Prostate gland (tissue), 2 donors: ENCODE measurements at regions not wholly inside any gene's neighbourhood (a gene's known extent, or its start where the extent isn't known, plus 50 kb on each side); places are given as distances from the start of the nearest gene placed in this dataset.

ENCODE experiments used
- DNase-seq: peaks from one replicate; pipeline ENCODE4 v3.0.0-alpha.2; 2019; ENCODE audit warnings: low spot score
- H3K27ac ChIP-seq, 2 donors: fragments of 200-600 bp; sonication (generic); 2 replicates each; pipeline ENCODE4 v1.5.1; 2017 to 2019
- H3K27me3 ChIP-seq: fragments of 200-600 bp; sonication (generic); replicated peaks from 2 replicates; pipeline ENCODE4 v1.5.1; 2019; ENCODE audit not compliant: insufficient read depth
- H3K36me3 ChIP-seq, 2 donors: fragments of 200-600 bp; sonication (generic); 1 replicate in 1 of 2; 2 replicates in 1 of 2; pipeline versions ENCODE4 v1.5.1 to v1.8.1; 2017 to 2019
- H3K4me1 ChIP-seq: fragments of 200-600 bp; sonication (generic); replicated peaks from 2 replicates; pipeline ENCODE4 v1.5.1; 2019
- H3K4me3 ChIP-seq, 2 donors: fragments of 200-600 bp; sonication (generic); 2 replicates each; pipeline ENCODE4 v1.5.1; 2017 to 2019
- H3K9me3 ChIP-seq: fragments of 200-600 bp; sonication (generic); 2 replicates; pipeline ENCODE4 v1.5.1; 2017
- POLR2A ChIP-seq: fragments of 450-650 bp; IDR thresholded peaks from one replicate; pipeline ENCODE4 v1.6.1; 2016; ENCODE audit warnings: antibody characterized with exemption, mild to moderate bottlenecking
- POLR2AphosphoS5 ChIP-seq: sonication (generic); formaldehyde crosslinking; IDR thresholded peaks from one replicate; pipeline ENCODE4 v1.6.1; 2017; ENCODE audit warnings: antibody characterized with exemption
- WGBS: methylation state at CpG from one replicate; pipeline ENCODE4 v1.1.5; 2018; 5-methylcytosine and 5-hydroxymethylcytosine counted together
- intact Hi-C: fragments of 100-400 bp; cut with DNase I; formaldehyde crosslinking; loops from one replicate; pipeline ENCODE4 v1.14.2; 2022
- TF ChIP-seq, protein P1 (sequence below), 4 experiments: fragments of 200-600 bp in 2 of 4; fragments of 450-650 bp in 2 of 4; sonication (generic) in 2 of 4; IDR thresholded peaks; 1 replicate in 3 of 4; 2 replicates in 1 of 4; pipeline ENCODE4 v1.5.1; 2016 to 2019; ENCODE audit warnings: antibody characterized with exemption in 4 of 4, mild to moderate bottlenecking in 2 of 4, moderate library complexity in 2 of 4

DNA sequence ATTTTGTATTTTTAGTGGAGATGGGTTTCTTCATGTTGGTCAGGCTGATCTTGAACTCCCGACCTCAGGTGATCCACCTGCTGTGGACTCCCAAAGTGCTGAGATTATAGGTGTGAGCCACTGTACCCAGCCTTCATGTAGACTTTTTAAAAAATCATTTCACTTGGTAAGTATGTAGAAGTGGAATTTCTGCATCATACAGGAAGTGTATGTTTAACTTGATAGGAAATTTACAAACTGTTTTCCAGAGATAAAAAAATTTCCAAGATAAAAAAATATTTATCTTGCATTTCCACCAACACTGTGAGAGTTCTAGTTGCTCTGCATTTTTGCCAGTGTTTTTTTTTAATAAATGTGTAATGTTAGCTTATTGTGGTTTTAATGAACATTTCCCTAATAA is 155.8 kb downstream of the ZNF608 start:
- WGBS, result 94% methylated on average over 1 of the region's 1 CpG
- Histone ChIP-seq H3K27ac (no peak overlapping the region), H3K36me3 (no peaks in the 10 kb centered on the region), H3K9me3 (no peaks in the 10 kb centered on the region), H3K27me3 (no peaks in the 10 kb centered on the region), H3K4me3 (no peak overlapping the region), H3K4me1 (no peaks in the 10 kb centered on the region)
- intact Hi-C loops, result no loop called here
- TF ChIP-seq, protein P1, sequence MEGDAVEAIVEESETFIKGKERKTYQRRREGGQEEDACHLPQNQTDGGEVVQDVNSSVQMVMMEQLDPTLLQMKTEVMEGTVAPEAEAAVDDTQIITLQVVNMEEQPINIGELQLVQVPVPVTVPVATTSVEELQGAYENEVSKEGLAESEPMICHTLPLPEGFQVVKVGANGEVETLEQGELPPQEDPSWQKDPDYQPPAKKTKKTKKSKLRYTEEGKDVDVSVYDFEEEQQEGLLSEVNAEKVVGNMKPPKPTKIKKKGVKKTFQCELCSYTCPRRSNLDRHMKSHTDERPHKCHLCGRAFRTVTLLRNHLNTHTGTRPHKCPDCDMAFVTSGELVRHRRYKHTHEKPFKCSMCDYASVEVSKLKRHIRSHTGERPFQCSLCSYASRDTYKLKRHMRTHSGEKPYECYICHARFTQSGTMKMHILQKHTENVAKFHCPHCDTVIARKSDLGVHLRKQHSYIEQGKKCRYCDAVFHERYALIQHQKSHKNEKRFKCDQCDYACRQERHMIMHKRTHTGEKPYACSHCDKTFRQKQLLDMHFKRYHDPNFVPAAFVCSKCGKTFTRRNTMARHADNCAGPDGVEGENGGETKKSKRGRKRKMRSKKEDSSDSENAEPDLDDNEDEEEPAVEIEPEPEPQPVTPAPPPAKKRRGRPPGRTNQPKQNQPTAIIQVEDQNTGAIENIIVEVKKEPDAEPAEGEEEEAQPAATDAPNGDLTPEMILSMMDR (IDR thresholded peaks at IDR 0.05), result no peak
- TF ChIP-seq POLR2A, result no peak
- TF ChIP-seq POLR2AphosphoS5, result no peak
- DNase-seq, result no peak

DNA sequence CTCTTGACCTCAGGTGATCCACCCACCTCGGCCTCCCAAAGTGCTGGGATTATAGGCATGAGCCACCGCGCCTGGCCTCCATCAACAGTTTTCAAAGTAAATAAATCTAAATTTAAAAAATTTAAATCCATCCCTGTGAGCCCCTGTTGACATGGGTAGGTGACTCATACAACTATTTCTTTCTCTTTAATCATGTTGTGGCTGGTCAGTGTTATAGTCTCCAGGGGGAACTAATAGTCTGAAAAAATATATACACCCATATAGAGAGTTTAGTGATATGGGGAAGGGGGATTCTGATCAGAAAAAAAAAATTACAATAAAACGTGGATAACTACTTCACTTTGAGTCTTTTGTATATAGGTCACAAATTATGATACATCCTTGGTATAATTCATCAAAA is 159.2 kb downstream of the ZNF608 start:
- intact Hi-C loops, result no loop called here
- TF ChIP-seq POLR2AphosphoS5 (no peak), POLR2A (no peak)
- TF ChIP-seq, protein P1 (IDR thresholded peaks at IDR 0.05), result no peak
- no peaks in the 10 kb centered on the region for H3K9me3 ChIP-seq
- no peaks in the 10 kb centered on the region for H3K36me3 ChIP-seq
- H3K27me3 ChIP-seq, result no peaks in the 10 kb centered on the region
- DNase-seq, result no peak
- H3K27ac ChIP-seq, result no peak overlapping the region
- H3K4me1 ChIP-seq, result no peaks in the 10 kb centered on the region
- WGBS, result 92% methylated on average over 4 of the region's 4 CpGs
- no peak overlapping the region for H3K4me3 ChIP-seq

DNA sequence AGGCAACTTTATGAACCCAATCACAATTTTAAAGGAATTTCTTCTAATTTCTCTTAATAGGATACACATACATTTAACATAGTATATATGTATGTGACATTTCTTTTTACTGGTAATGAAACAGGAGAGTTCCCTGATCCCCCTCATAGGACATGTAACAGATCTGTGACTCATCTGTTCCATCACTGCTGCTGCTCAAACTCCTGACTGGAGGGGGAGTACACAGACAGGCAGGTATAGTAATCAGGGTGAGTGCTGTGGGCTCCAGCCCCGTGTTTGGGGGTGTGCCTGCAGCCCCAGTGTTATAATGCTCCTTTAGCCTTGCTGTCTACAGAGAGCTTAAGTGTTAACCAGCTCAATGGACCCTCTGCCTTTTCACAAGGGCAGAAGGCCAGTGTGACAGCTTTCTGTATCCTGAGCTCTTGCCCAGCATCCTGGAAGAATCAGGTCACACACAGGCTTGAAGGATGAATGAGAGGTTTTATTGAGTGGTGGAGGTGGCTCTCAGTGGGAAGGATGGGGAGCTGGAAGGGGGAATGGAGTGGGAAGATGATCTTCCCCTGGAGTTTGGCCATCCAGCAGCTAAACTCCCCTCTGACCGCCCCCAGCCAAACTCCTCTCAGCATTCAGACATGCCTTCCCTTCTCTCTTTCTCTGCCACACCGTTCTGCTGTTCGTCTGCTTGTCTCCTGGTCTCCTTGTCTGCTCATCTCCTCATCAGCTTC is 161.3 kb downstream of the ZNF608 start:
- intact Hi-C loops, result no loop called here
- 86% methylated on average over 4 of the region's 4 CpGs for WGBS
- H3K27me3 ChIP-seq, result no peaks in the 10 kb centered on the region

DNA sequence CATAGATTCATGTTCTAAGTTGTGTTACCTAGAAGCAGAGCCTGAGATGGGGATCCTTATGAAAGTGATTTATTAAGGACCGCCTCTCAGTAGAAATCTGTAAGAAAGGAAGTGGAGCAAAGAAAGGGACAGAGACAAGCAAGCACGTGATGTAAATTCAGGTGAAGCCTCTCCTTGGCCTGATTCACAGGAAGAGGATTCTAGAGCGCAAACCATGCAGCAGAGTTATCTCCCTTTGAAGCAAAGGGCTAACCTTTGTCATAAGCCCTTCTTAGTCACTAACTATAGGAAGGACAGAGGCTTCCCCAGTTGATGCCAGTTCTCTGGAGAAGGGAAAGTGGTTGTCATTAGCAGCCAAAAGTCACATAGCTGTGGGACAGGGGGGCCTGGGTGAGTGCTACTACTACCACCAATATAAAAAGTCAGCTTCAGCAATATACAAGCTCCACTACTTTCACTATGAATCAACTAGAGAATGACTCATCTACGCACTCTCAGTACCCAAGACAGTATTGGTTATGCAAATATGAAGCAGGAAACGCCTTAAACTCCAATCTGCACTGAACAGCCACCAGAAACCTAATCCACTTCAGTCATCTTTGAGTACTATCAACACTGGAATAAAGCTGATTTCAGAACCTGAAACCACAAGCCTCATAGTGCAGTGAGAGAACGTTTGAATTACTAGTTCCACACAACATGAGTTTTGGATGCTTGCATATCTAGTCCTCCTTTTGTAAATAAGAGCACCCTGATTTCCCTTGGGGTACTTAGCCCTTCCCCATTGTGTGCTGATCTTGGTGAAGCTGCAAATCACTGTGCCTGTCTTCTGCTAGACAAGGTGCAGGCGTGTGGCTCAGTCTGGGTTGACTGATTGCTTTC is 162.7 kb downstream of the ZNF608 start:
- Histone ChIP-seq H3K27me3 (no peaks in the 10 kb centered on the region), H3K36me3 (no peaks in the 10 kb centered on the region), H3K9me3 (no peaks in the 10 kb centered on the region), H3K4me1 (no peaks in the 10 kb centered on the region), H3K4me3 (no peak overlapping the region), H3K27ac (no peak overlapping the region)
- intact Hi-C loops, result no loop called here
- DNase-seq, result no peak
- TF ChIP-seq, protein P1 (IDR thresholded peaks at IDR 0.05), result no peak
- no peak for TF ChIP-seq POLR2A
- no peak for TF ChIP-seq POLR2AphosphoS5
- 92% methylated on average over 7 of the region's 7 CpGs for WGBS

More for the DNA sequence above, 161.3 kb downstream of the ZNF608 start:
- Histone ChIP-seq H3K4me1 (no peaks in the 10 kb centered on the region), H3K27ac (no peak overlapping the region), H3K4me3 (no peak overlapping the region), H3K9me3 (no peaks in the 10 kb centered on the region), H3K36me3 (no peaks in the 10 kb centered on the region)
- TF ChIP-seq POLR2AphosphoS5 (no peak), POLR2A (no peak)
- TF ChIP-seq, protein P1 (IDR thresholded peaks at IDR 0.05), result no peak
- DNase-seq, result no peak

DNA sequence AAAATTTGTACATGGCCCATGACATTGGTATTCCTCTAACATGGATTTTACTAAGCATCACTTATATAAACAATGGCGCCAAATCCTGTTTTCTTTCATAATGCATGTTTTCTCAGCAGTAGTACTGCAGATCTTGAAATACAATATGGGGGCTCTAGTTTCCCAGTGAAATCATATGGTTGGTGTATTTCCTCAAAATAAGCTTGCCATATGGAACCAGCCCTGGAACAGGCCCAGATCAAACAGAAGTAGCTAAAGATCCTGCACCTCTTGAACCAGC is 163.9 kb downstream of the ZNF608 start:
- intact Hi-C loops, result no loop called here
- Histone ChIP-seq H3K9me3 (no peaks in the 10 kb centered on the region), H3K4me3 (no peak overlapping the region), H3K27me3 (no peaks in the 10 kb centered on the region), H3K36me3 (no peaks in the 10 kb centered on the region), H3K27ac (no peak overlapping the region), H3K4me1 (no peaks in the 10 kb centered on the region)
- no peak for DNase-seq
- WGBS, result 97% methylated on average over 1 of the region's 1 CpG
- TF ChIP-seq, protein P1 (IDR thresholded peaks at IDR 0.05), result no peak
- no peak for TF ChIP-seq POLR2AphosphoS5
- no peak for TF ChIP-seq POLR2A
